BLaER1 (cell line): ENCODE measurements at regions not wholly inside any gene's neighbourhood (a gene's known extent, or its start where the extent isn't known, plus 50 kb on each side); places are given as distances from the start of the nearest gene placed in this dataset.
A peak's percentile ranks its signal among the peaks of the same experiment; 100 is the strongest.

Experiments
- H3K27ac ChIP-seq: shearing (Covaris generic); formaldehyde crosslinking; 2 replicates; pipeline ENCODE4 v1.8.1; 2022
- H3K27me3 ChIP-seq: shearing (Covaris generic); formaldehyde crosslinking; 2 replicates; pipeline ENCODE4 v1.8.1; 2022
- H3K36me3 ChIP-seq: shearing (Covaris generic); formaldehyde crosslinking; 2 replicates; pipeline ENCODE4 v1.8.1; 2022
- H3K4me1 ChIP-seq: shearing (Covaris generic); formaldehyde crosslinking; 2 replicates; pipeline ENCODE4 v1.8.1; 2022
- H3K4me2 ChIP-seq: shearing (Covaris generic); formaldehyde crosslinking; 2 replicates; pipeline ENCODE4 v1.8.1; 2022
- H3K4me3 ChIP-seq: shearing (Covaris generic); formaldehyde crosslinking; 2 replicates; pipeline ENCODE4 v1.8.1; 2022
- H3K9ac ChIP-seq: shearing (Covaris generic); formaldehyde crosslinking; 2 replicates; pipeline ENCODE4 v1.8.1; 2022
- H3K9me3 ChIP-seq: shearing (Covaris generic); formaldehyde crosslinking; 2 replicates; pipeline ENCODE4 v1.8.1; 2022
- H4K20me1 ChIP-seq: shearing (Covaris generic); formaldehyde crosslinking; 2 replicates; pipeline ENCODE4 v1.8.1; 2022
- Cebpa-rat ChIP-seq: shearing (Covaris generic); IDR thresholded peaks from 2 replicates; pipeline ENCODE4 v1.8.1; 2022

- Histone ChIP-seq H3K4me3 (no peak overlapping the region), H4K20me1 (no peaks in the 10 kb centered on the region), H3K36me3 (no peaks in the 10 kb centered on the region), H3K4me2 (no peak overlapping the region), H3K27ac (no peak overlapping the region), H3K9ac (no peak overlapping the region), H3K9me3 (no peaks in the 10 kb centered on the region), H3K4me1 (peaks cover 31% of the 10 kb centered on the region), H3K27me3 (no peaks in the 10 kb centered on the region)
- TF ChIP-seq Cebpa-rat: no peak
These were observed 184.4 kb upstream of the CCND2 start for GRCh38 chr12:4089121-4089606.

- Histone ChIP-seq H3K4me2 (no peak overlapping the region), H3K27me3 (no peaks in the 10 kb centered on the region), H3K36me3 (no peaks in the 10 kb centered on the region), H3K9me3 (no peaks in the 10 kb centered on the region), H4K20me1 (no peaks in the 10 kb centered on the region), H3K4me3 (no peak overlapping the region), H3K4me1 (peaks cover 38% of the 10 kb centered on the region), H3K9ac (no peak overlapping the region), H3K27ac (no peak overlapping the region)
- no peak for TF ChIP-seq Cebpa-rat
These were observed 185.1 kb upstream of the CCND2 start for GRCh38 chr12:4088451-4088850.

DNA sequence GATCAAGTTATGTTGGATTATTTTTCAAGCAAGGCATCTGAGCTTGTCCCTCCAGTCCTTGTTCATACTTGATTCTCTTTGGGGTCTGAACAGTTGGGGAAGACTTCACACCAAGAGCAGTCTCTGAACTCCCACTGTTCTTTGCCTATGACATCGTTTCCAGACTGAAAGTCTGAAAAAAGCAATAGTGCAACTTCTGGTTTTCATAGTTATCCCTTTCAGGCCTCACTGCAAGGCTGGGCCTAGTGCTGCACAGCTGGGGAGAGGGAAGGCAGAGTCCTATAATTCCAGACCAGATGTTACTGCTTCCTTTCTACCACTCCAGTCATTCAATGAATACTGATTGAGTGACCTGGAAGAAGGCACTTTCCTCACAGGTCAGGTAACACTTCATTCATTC is 187.1 kb upstream of the CCND2 start:
- no peak overlapping the region for H3K27ac ChIP-seq
- no peaks in the 10 kb centered on the region for H4K20me1 ChIP-seq
- no peaks in the 10 kb centered on the region for H3K36me3 ChIP-seq
- H3K4me3 ChIP-seq: no peak overlapping the region
- H3K4me2 ChIP-seq: no peak overlapping the region
- H3K4me1 ChIP-seq: peaks cover 51% of the 10 kb centered on the region
- no peak for TF ChIP-seq Cebpa-rat
- no peak overlapping the region for H3K9ac ChIP-seq
- no peaks in the 10 kb centered on the region for H3K9me3 ChIP-seq
- H3K27me3 ChIP-seq: no peaks in the 10 kb centered on the region

DNA sequence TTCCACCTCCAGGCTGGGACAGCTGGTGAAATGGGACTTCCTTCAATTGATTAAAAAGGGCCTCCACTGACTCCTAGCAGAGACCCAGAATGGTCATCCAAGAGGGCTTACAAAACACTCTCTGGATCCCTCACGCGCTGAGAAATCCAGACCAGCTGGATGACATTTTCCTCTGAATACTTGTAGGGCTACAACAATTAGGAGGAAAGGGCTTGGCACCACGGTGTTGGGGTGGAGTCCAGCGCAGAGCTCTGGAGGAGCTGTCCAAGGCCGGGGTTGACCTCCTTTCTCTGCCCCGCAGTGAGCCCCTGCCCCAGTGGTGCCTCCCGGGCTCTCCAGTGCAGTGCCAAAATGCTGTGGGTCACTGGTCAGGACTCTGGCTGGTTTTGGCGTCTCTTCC is 189.0 kb upstream of the CCND2 start:
- H3K9ac ChIP-seq: no peak overlapping the region
- no peaks in the 10 kb centered on the region for H4K20me1 ChIP-seq
- no peaks in the 10 kb centered on the region for H3K27me3 ChIP-seq
- peaks cover 44% of the 10 kb centered on the region for H3K4me1 ChIP-seq
- H3K4me3 ChIP-seq: no peak overlapping the region
- no peaks in the 10 kb centered on the region for H3K36me3 ChIP-seq
- TF ChIP-seq Cebpa-rat: no peak
- no peak overlapping the region for H3K27ac ChIP-seq
- H3K9me3 ChIP-seq: no peaks in the 10 kb centered on the region
- H3K4me2 ChIP-seq: peak overlapping the region; percentile 77

GRCh38 chr12:4082809-4083403 is 190.7 kb upstream of the CCND2 start:
- peak overlapping the region; percentile 77 for H3K4me2 ChIP-seq
- no peaks in the 10 kb centered on the region for H3K36me3 ChIP-seq
- H3K27me3 ChIP-seq: no peaks in the 10 kb centered on the region
- H3K9me3 ChIP-seq: 0 out of 2 replicates have a peak, but pooled peaks cover 7% of the 10 kb centered on the region
- TF ChIP-seq Cebpa-rat: no peak
- H3K4me1 ChIP-seq: peaks cover 44% of the 10 kb centered on the region
- no peaks in the 10 kb centered on the region for H4K20me1 ChIP-seq
- no peak overlapping the region for H3K4me3 ChIP-seq
- no peak overlapping the region for H3K9ac ChIP-seq
- no peak overlapping the region; the same call in 1 of the 2 replicates for H3K27ac ChIP-seq

GRCh38 chr12:4080213-4080612 is 193.3 kb upstream of the CCND2 start:
- TF ChIP-seq Cebpa-rat: no peak
- Histone ChIP-seq H3K27ac (no peak overlapping the region), H3K9me3 (0 out of 2 replicates have a peak, but pooled peaks cover 8% of the 10 kb centered on the region), H3K4me2 (no peak overlapping the region), H3K4me1 (peaks cover 33% of the 10 kb centered on the region), H3K9ac (no peak overlapping the region), H4K20me1 (no peaks in the 10 kb centered on the region), H3K4me3 (no peak overlapping the region), H3K27me3 (no peaks in the 10 kb centered on the region), H3K36me3 (no peaks in the 10 kb centered on the region)

GRCh38 chr12:4074129-4074528 is 199.4 kb upstream of the CCND2 start:
- Histone ChIP-seq H3K36me3 (no peaks in the 10 kb centered on the region), H3K4me2 (no peak overlapping the region), H4K20me1 (no peaks in the 10 kb centered on the region), H3K27me3 (no peaks in the 10 kb centered on the region), H3K4me1 (no peaks in the 10 kb centered on the region), H3K4me3 (no peak overlapping the region), H3K9ac (no peak overlapping the region), H3K9me3 (0 out of 2 replicates have a peak, but pooled peaks cover 8% of the 10 kb centered on the region), H3K27ac (no peak overlapping the region)
- no peak for TF ChIP-seq Cebpa-rat

GRCh38 chr12:4069670-4070010 is 196.4 kb upstream of the PARP11 start:
- Histone ChIP-seq H3K4me1 (no peaks in the 10 kb centered on the region), H3K4me2 (no peak overlapping the region), H3K36me3 (no peaks in the 10 kb centered on the region), H3K9me3 (no peaks in the 10 kb centered on the region), H3K4me3 (no peak overlapping the region), H3K9ac (no peak overlapping the region), H3K27ac (no peak overlapping the region), H3K27me3 (no peaks in the 10 kb centered on the region), H4K20me1 (no peaks in the 10 kb centered on the region)
- no peak for TF ChIP-seq Cebpa-rat

DNA sequence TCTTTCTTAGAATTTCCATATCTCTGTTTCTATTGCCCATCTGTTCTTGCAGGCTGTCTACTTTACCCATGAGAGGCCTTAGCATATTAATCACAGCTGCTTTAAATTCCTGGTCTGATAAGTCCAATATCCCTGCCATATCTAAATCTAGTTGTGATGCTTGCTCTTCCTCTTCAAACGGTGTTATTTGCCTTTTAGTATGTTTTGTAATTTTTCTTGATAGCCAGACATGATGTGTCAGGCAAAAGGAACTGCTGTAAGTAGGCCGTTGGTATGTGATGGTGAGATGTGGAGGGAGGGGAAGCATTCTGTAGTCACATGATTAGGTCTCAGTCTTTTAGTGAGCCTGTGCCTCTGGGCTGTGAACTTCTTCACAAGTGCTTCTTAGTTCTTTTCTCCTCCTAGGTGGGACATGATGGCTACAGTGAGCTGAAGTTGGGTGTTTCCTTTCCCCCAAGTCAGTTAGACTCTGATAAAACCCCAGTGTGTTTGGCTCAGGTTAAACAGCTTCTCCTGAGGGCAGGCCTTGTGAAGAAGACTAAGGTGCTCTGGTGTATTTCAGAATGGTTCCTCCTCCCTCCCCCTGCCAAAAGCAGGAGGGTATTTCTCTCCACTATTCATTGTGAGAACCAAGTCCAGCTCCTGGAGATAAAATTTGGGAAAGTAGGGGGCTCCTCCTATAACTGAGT is 195.9 kb upstream of the PARP11 start:
- Histone ChIP-seq H3K4me3 (no peak overlapping the region), H4K20me1 (no peaks in the 10 kb centered on the region), H3K4me2 (no peak overlapping the region), H3K9ac (no peak overlapping the region), H3K27ac (no peak overlapping the region), H3K4me1 (no peaks in the 10 kb centered on the region), H3K9me3 (no peaks in the 10 kb centered on the region), H3K36me3 (no peaks in the 10 kb centered on the region), H3K27me3 (no peaks in the 10 kb centered on the region)
- no peak for TF ChIP-seq Cebpa-rat

GRCh38 chr12:4064008-4064407 is 190.8 kb upstream of the PARP11 start:
- Histone ChIP-seq H3K4me1 (no peaks in the 10 kb centered on the region), H3K27ac (no peak overlapping the region), H3K27me3 (no peaks in the 10 kb centered on the region), H3K4me3 (no peak overlapping the region), H3K36me3 (no peaks in the 10 kb centered on the region), H3K4me2 (no peak overlapping the region), H4K20me1 (no peaks in the 10 kb centered on the region), H3K9me3 (no peaks in the 10 kb centered on the region), H3K9ac (no peak overlapping the region)
- TF ChIP-seq Cebpa-rat: no peak
